NCI-H2196 (cell line): ENCODE measurements at regions not wholly inside any gene's neighbourhood (a gene's known extent, or its start where the extent isn't known, plus 50 kb on each side); places are given as distances from the start of the nearest gene placed in this dataset.

Experiments used
- DNase-seq: peaks from one replicate; lab custom pipeline; 2025; ENCODE audit not compliant: unreplicated experiment; lab: John Stamatoyannopoulos, UW

GRCh38 chr4:67051000-67051789, 494.1 kb downstream of the CENPC start:
- no peak for DNase-seq

GRCh38 chr4:67049446-67049845, 495.9 kb downstream of the CENPC start:
- DNase-seq: no peak

GRCh38 chr4:67048530-67048929, 496.8 kb downstream of the CENPC start:
- no peak for DNase-seq

GRCh38 chr4:67040315-67040714, 505.0 kb downstream of the CENPC start:
- no peak for DNase-seq

- DNase-seq: no peak
Measured at GRCh38 chr4:67038228-67038566, 507.1 kb downstream of the CENPC start.

- DNase-seq: no peak
Measured at GRCh38 chr4:67037504-67038227, 507.6 kb downstream of the CENPC start.

GRCh38 chr4:67036791-67037190, 508.5 kb downstream of the CENPC start:
- no peak for DNase-seq

- no peak for DNase-seq
Measured at GRCh38 chr4:67035986-67036385, 509.3 kb downstream of the CENPC start.

- DNase-seq: peak; percentile 9
Measured at GRCh38 chr4:67035501-67035900, 509.8 kb downstream of the CENPC start.

- DNase-seq: no peak
Measured at GRCh38 chr4:67030636-67031035, 514.7 kb downstream of the CENPC start.

GRCh38 chr4:67020438-67020797, 524.9 kb downstream of the CENPC start:
- DNase-seq: no peak

GRCh38 chr4:67019686-67020437, 525.4 kb downstream of the CENPC start:
- no peak for DNase-seq

- DNase-seq: no peak
Measured at GRCh38 chr4:67014592-67014991, 530.7 kb downstream of the CENPC start.

- DNase-seq: no peak
Measured at GRCh38 chr4:67006791-67007190, 538.5 kb downstream of the CENPC start.

- no peak for DNase-seq
Measured at GRCh38 chr4:66991521-66991920, 553.8 kb downstream of the CENPC start.

- DNase-seq: no peak
Measured at GRCh38 chr4:66974665-66975064, 570.6 kb downstream of the CENPC start.

- no peak for DNase-seq
Measured at GRCh38 chr4:66972087-66972486, 573.2 kb downstream of the CENPC start.

- DNase-seq: no peak
Measured at GRCh38 chr4:66964467-66964866, 580.8 kb downstream of the CENPC start.

- no peak for DNase-seq
Measured at GRCh38 chr4:66963084-66963483, 582.2 kb downstream of the CENPC start.

- DNase-seq: no peak
Measured at GRCh38 chr4:66959207-66959606, 586.1 kb downstream of the CENPC start.

- DNase-seq: no peak
Measured at GRCh38 chr4:66956852-66957251, 588.5 kb downstream of the CENPC start.

- no peak for DNase-seq
Measured at GRCh38 chr4:66956426-66956825, 588.9 kb downstream of the CENPC start.
